GM21723 (cell line): ENCODE measurements at regions not wholly inside any gene's neighbourhood (a gene's known extent, or its start where the extent isn't known, plus 50 kb on each side); places are given as distances from the start of the nearest gene placed in this dataset.
"Not testable (repeated sequence)": the region's sequence is repeated elsewhere in the genome, so short reads cannot be mapped to it uniquely, and the experiment has no call there.

Experiments used
- ATAC-seq: cut with Tn5 transposase; IDR thresholded peaks from one replicate; pipeline ENCODE4 v1.9.1; 2021; ENCODE audit warnings: mild to moderate bottlenecking, moderate library complexity; ENCODE audit not compliant: unreplicated experiment

GRCh38 chr4:189780391-189780790 lies 160.3 kb upstream of the FRG1 start:
- ATAC-seq: no peak

GRCh38 chr4:189784651-189785050 lies 156.0 kb upstream of the FRG1 start:
- no peak for ATAC-seq

- ATAC-seq: no peak
These were observed 155.4 kb upstream of the FRG1 start for GRCh38 chr4:189785257-189785656.

GRCh38 chr4:189786447-189786846 lies 154.2 kb upstream of the FRG1 start:
- ATAC-seq: no peak

DNA sequence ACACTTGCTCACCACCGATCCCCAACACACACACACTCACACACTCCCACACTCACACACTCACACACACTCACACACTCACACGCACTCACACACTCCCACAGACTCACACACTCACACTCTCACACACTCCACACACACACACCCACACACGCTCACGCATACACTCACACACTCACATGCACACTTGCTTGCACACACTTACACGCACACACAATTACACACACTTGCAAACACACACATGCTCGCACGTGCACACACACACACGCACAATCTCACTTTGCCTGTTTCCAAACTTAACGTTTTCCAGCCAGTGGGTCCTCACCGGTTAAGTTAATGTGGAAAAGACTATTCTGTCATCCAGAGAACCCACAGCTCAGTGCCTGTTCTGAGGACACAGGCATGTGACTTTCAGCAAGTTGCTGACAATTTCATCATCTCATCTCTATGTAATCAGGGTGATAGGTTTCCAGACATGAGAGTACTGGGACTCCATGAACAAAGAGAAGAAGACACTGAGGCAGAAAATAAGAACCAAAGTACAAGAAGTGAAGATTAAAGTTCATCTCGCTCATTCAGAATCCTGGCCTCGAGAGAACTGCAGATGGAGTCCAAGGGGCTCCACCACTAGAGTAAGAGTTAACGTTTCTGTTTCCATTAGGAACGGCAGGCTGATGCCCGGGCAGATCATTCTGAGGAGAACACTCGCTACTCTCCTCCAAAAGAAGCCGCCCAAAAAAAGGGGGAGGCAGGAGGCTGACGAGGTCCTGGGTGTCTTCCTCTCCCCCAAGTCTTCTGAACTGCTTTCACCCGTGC lies 153.2 kb upstream of the FRG1 start:
- ATAC-seq: no peak

- ATAC-seq: peak; percentile 96
These were observed 147.6 kb upstream of the FRG1 start for GRCh38 chr4:189792924-189793618.

- no peak for ATAC-seq
These were observed 140.1 kb upstream of the FRG1 start for GRCh38 chr4:189800545-189801088.

- ATAC-seq: no peak
These were observed 137.8 kb upstream of the FRG1 start for GRCh38 chr4:189802884-189803283.

DNA sequence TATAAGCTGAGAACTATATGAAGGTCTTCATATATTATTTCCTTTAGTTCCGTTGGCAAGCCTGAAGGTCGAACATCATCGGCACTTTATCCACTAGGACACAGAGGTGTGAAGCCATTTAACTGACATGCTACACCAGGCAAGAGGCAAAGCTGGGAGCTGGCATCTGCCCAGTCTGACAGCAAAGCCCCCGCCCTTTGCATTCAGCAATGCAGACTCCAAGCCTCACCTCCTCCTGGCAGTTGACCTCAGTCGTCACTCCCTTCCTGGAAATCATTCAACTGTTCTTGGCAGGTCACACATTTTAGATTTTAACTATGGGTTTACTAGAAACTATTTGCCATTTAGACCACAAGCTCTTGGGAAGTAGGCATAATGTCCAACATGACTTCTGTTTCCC lies 135.8 kb upstream of the FRG1 start:
- no peak for ATAC-seq

GRCh38 chr4:189806506-189806905 lies 134.2 kb upstream of the FRG1 start:
- ATAC-seq: no peak

- ATAC-seq: no peak
These were observed 133.6 kb upstream of the FRG1 start for GRCh38 chr4:189807031-189807430.

GRCh38 chr4:189809241-189809735 lies 131.4 kb upstream of the FRG1 start:
- ATAC-seq: no peak

DNA sequence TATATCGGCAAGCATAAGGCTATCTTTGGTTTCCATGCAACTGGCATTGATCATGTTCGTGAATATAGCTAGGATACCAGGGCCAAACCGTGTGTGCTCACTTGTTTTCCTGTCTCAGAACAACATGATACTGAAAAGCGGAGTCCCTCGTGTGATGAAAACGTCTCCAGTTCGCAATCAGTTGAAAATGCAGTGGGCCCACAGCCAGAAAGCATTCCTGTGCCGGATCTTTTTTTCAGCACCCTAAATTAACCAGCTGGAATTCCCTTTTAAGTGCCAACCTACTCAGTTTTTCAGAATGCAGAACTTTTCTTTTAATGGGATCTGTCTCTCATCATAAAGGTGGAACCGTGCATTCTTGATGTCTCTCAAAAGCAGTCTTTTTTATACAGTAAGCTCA lies 130.8 kb upstream of the FRG1 start:
- no peak for ATAC-seq

DNA sequence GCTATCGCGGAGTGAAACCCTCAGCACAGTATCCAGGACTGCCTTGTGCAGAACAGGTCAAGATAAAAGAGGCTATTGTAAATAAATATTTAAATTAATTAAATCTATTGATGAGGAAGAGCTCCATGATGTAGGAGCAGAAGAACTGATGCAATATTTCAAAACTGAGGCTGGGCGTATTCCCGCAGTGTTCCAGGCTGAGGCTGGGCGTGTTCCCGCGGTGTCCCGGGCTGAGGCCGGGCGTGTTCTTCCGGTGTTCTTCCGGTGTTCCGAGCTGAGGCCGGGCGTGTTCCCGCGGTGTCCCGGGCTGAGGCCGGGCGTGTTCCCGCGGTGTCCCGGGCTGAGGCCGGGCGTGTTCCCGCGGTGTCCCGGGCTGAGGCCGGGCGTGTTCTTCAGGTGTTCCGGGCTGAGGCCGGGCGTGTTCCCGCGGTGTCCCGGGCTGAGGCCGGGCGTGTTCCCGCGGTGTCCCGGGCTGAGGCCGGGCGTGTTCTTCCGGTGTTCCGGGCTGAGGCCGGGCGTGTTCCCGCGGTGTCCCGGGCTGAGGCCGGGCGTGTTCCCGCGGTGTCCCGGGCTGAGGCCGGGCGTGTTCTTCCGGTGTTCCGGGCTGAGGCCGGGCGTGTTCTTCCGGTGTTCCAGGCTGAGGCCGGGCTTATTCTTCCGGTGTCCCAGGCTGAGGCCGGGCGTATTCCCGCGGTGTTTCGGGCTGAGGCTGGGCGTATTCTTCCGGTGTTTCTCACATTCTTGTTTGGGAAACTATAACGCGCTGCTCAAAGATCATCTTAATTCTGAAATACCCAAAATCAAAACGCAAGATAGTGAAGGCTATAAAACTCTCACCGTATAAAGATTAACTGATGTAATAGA lies 130.1 kb upstream of the FRG1 start:
- not testable (repeated sequence) for ATAC-seq

DNA sequence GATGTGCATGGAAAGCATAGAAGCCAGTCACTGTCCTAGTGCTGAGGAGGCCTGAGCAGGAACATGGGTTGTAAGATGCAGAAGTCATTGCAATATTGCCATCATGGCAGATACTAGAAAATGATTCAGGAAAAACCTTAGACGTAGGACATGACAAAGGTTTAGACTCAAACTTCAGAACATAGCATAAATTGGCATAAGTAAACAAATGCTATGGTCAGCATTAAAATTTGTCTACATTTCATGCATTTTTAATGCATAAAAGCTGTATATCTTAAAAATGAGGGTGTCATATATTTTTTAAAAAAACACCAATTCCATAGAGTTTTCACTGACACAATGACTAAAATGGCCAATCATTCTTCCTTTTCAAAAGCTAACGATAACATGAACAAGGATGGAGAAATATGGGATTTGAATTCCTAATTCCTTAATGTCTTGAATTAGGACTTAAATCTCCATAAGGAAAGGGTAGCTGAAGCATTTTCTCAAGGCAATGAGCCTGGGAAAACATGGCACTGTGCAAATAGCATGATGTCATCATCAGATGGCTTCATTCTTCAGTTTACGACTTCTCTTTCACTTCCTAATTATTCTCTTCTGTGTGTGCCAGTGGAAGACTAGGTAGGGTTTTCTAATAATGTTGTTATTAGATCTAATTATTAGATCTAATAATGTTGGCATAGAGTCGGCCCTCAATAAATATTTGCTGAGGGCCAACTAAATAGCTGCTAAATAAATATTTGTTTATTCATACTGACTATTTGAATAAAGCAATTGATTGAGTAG lies 125.1 kb upstream of the FRG1 start:
- no peak for ATAC-seq

DNA sequence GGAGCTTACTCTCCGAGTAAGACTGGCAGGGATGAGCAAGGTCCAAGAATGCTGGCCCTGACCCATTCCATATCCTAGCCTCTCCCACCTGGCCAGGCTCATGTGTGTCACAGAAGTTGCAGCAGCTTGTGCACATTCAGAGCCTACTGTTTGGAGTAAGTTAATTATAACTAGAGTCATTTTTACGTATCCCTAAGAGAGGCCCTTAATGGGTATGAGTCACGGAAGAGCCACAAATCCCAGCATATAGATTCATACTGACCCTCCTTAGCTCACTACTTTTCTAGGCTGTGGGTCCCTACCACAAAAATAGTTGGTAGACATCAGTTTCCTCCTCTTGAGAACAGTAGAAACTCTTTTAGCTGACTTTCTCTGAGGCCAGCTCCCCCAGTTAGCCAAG lies 118.3 kb upstream of the FRG1 start:
- ATAC-seq: no peak

DNA sequence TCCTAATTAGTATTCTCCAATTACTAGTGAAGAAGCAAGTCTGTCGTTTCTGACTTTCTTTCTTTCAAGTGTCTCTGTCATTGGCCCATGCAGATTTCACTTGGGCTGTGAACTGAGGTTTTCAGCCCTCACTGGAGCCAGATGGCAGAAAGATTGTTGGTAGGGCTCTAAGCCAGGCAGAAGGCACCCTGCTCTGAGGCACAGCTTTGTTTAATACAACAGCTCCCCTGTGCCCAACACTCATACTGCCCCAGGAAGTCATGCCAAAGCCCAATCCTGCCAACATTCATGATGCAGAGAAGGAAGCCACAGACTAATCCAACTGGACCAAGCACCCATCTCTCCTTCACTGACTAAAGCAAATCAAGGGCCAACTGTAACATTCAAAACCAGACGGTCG lies 117.1 kb upstream of the FRG1 start:
- no peak for ATAC-seq

- no peak for ATAC-seq
These were observed 115.2 kb upstream of the FRG1 start for GRCh38 chr4:189825466-189825865.

GRCh38 chr4:189826657-189827056 lies 114.0 kb upstream of the FRG1 start:
- ATAC-seq: no peak

- no peak for ATAC-seq
These were observed 112.5 kb upstream of the FRG1 start for GRCh38 chr4:189828081-189828697.
